Subcutaneous abdominal adipose tissue (tissue), 5 donors: ENCODE measurements at regions not wholly inside any gene's neighbourhood (a gene's known extent, or its start where the extent isn't known, plus 50 kb on each side); places are given as distances from the start of the nearest gene placed in this dataset.
"Not testable (repeated sequence)": the region's sequence is repeated elsewhere in the genome, so short reads cannot be mapped to it uniquely, and the experiment has no call there.

Experiments used
- H3K27ac ChIP-seq: one replicate; pipeline ENCODE4 v1.7.0; 2013; ENCODE audit warnings: low read depth, mild to moderate bottlenecking, inconsistent platforms, low read length, moderate library complexity
- H3K27me3 ChIP-seq, 5 donors: one replicate each; pipeline ENCODE4 v1.7.0; 2013; ENCODE audit warnings: low read length in 5 of 5, inconsistent platforms in 1 of 5; ENCODE audit not compliant: control insufficient read depth in 5 of 5, insufficient read depth in 4 of 5
- H3K36me3 ChIP-seq, 5 donors: one replicate each; pipeline ENCODE4 v1.7.0; 2013; ENCODE audit warnings: low read length in 5 of 5; ENCODE audit not compliant: control insufficient read depth in 5 of 5, insufficient read depth in 5 of 5
- H3K4me1 ChIP-seq, 5 donors: one replicate each; pipeline ENCODE4 v1.7.0; 2013; ENCODE audit warnings: low read length in 5 of 5, mild to moderate bottlenecking in 3 of 5, moderate library complexity in 1 of 5; ENCODE audit not compliant: control insufficient read depth in 5 of 5, insufficient read depth in 5 of 5
- H3K4me3 ChIP-seq, 5 donors: one replicate each; pipeline ENCODE4 v1.7.0; 2013; ENCODE audit warnings: low read length in 5 of 5, low read depth in 1 of 5
- H3K9ac ChIP-seq, 5 donors: one replicate each; pipeline ENCODE4 v1.7.0; 2013; ENCODE audit warnings: low read length in 5 of 5, mild to moderate bottlenecking in 4 of 5, moderate library complexity in 3 of 5
- H3K9me3 ChIP-seq, 5 donors: one replicate each; pipeline ENCODE4 v1.7.0; 2013; ENCODE audit warnings: low read length in 5 of 5; ENCODE audit not compliant: control insufficient read depth in 5 of 5
- donor health status: healthy.
- donor health status: healthy.
- donor health status: healthy.
- donor health status: healthy.
- donor health status: healthy.

- Histone ChIP-seq H3K9ac (no peak overlapping the region), H3K27ac (no peak overlapping the region), H3K36me3 (no peaks in the 10 kb centered on the region), H3K27me3 (no peaks in the 10 kb centered on the region), H3K4me1 (peaks cover 0 to 6% (median 4%) of the 10 kb centered on the region in 5 donors), H3K9me3 (no peaks in the 10 kb centered on the region), H3K4me3 (no peak overlapping the region)
Observed at GRCh38 chr12:22803725-22804124, 178.8 kb downstream of the ETNK1 start.

DNA sequence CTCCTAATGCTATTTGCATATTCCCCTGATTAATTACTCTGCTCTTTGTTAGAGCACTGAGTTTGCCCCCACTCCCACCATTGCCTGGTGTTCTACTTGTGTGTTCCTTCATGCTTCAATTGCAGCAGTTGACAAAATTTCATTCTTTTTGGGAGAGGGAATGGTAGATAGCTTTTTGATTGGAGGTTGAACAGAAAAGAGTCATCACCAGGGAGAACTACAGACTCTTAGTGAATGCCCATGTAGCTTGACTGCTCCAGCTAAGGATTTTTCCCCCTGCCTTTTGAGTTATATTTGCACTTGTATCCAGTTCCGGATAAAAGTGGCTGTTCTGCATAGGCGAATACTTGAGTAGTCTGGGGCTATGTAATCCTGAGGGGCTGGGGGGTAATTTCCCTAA is 183.9 kb downstream of the ETNK1 start:
- no peak overlapping the region for H3K27ac ChIP-seq
- H3K9me3 ChIP-seq = no peaks in the 10 kb centered on the region
- no peaks in the 10 kb centered on the region for H3K36me3 ChIP-seq
- no peak overlapping the region for H3K4me3 ChIP-seq
- no peak overlapping the region for H3K9ac ChIP-seq
- H3K4me1 ChIP-seq = no peaks in the 10 kb centered on the region
- H3K27me3 ChIP-seq = no peaks in the 10 kb centered on the region

DNA sequence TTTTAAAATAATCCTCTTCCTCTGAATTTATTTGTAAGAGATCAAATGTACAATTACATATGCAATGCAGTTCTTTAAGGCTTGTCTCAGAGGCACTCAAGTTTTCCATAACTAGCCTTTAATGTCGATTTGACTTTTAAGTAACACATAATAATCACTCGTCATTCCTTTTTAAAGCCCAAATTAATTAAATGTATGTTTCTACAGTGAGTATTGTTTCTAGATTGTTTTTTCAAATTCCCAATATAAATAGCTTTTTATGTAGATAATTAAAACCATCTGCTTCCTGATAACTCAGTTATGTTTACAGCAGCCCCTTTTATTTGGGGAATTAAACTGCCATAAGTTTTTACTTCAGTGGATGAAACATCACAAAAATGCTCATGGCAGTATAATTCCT is 185.1 kb downstream of the ETNK1 start:
- Histone ChIP-seq H3K9ac (no peak overlapping the region), H3K4me3 (no peak overlapping the region), H3K9me3 (no peaks in the 10 kb centered on the region), H3K4me1 (no peaks in the 10 kb centered on the region), H3K27me3 (no peaks in the 10 kb centered on the region), H3K27ac (no peak overlapping the region), H3K36me3 (no peaks in the 10 kb centered on the region)

- no peak overlapping the region for H3K27ac ChIP-seq
- H3K9me3 ChIP-seq = no peaks in the 10 kb centered on the region
- H3K27me3 ChIP-seq = no peaks in the 10 kb centered on the region
- no peak overlapping the region for H3K4me3 ChIP-seq
- H3K4me1 ChIP-seq = no peaks in the 10 kb centered on the region
- no peaks in the 10 kb centered on the region for H3K36me3 ChIP-seq
- H3K9ac ChIP-seq = no peak overlapping the region
Observed at GRCh38 chr12:22812531-22812930, 187.6 kb downstream of the ETNK1 start.

GRCh38 chr12:22821985-22822384 is 197.0 kb downstream of the ETNK1 start:
- peaks cover 0 to 7% (median 4%) of the 10 kb centered on the region in 5 donors for H3K9me3 ChIP-seq
- H3K36me3 ChIP-seq = no peaks in the 10 kb centered on the region
- H3K27ac ChIP-seq = no peak overlapping the region
- H3K9ac ChIP-seq = no peak overlapping the region
- no peaks in the 10 kb centered on the region for H3K4me1 ChIP-seq
- no peaks in the 10 kb centered on the region for H3K27me3 ChIP-seq
- H3K4me3 ChIP-seq = no peak overlapping the region

GRCh38 chr12:22826026-22826425 is 201.1 kb downstream of the ETNK1 start:
- H3K4me3 ChIP-seq = no peak overlapping the region
- H3K9ac ChIP-seq = no peak overlapping the region
- no peaks in the 10 kb centered on the region for H3K4me1 ChIP-seq
- H3K27me3 ChIP-seq = no peaks in the 10 kb centered on the region
- peaks cover 0 to 7% (median 4%) of the 10 kb centered on the region in 5 donors for H3K9me3 ChIP-seq
- no peak overlapping the region for H3K27ac ChIP-seq
- no peaks in the 10 kb centered on the region for H3K36me3 ChIP-seq

- H3K4me3 ChIP-seq, H3K9ac ChIP-seq, H3K36me3 ChIP-seq, H3K27ac ChIP-seq, H3K9me3 ChIP-seq, H3K4me1 ChIP-seq, H3K27me3 ChIP-seq: not testable (repeated sequence)
Observed at GRCh38 chr12:22826446-22826981, 201.5 kb downstream of the ETNK1 start.

GRCh38 chr12:22828066-22828465 is 203.1 kb downstream of the ETNK1 start:
- H3K36me3 ChIP-seq = no peaks in the 10 kb centered on the region
- H3K9me3 ChIP-seq = no peaks in the 10 kb centered on the region
- H3K4me3 ChIP-seq = no peak overlapping the region
- H3K4me1 ChIP-seq = no peaks in the 10 kb centered on the region
- no peak overlapping the region for H3K27ac ChIP-seq
- H3K27me3 ChIP-seq = no peaks in the 10 kb centered on the region
- H3K9ac ChIP-seq = no peak overlapping the region

- Histone ChIP-seq H3K27ac (no peak overlapping the region), H3K9me3 (no peaks in the 10 kb centered on the region), H3K27me3 (no peaks in the 10 kb centered on the region), H3K9ac (no peak overlapping the region), H3K4me1 (no peaks in the 10 kb centered on the region), H3K36me3 (no peaks in the 10 kb centered on the region), H3K4me3 (no peak overlapping the region)
Observed at GRCh38 chr12:22835431-22835830, 210.5 kb downstream of the ETNK1 start.

DNA sequence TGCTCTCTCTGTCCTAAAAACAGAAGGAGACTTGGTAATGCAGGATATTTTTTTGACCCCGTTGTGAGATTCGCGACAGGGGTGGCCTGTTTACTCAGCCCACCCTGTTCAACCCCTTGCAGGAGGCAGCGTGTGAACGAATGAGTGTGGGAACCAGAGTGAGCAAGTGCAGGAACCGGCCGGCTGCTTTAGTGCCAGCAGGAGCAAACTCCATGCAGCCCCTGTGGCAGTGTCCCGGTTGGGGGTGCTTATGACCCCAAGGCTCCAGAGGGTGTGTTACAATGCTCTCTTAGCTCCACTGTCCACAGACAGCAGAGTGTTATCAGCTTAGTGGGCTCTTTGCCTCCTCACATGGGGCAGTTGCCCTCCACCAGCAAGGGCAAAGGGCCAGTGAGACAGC is 225.2 kb downstream of the ETNK1 start:
- no peaks in the 10 kb centered on the region for H3K4me1 ChIP-seq
- peaks cover 0 to 4% (median 0%) of the 10 kb centered on the region in 5 donors for H3K9me3 ChIP-seq
- no peaks in the 10 kb centered on the region for H3K27me3 ChIP-seq
- no peak overlapping the region for H3K27ac ChIP-seq
- no peak overlapping the region for H3K9ac ChIP-seq
- H3K36me3 ChIP-seq = no peaks in the 10 kb centered on the region
- H3K4me3 ChIP-seq = no peak overlapping the region

DNA sequence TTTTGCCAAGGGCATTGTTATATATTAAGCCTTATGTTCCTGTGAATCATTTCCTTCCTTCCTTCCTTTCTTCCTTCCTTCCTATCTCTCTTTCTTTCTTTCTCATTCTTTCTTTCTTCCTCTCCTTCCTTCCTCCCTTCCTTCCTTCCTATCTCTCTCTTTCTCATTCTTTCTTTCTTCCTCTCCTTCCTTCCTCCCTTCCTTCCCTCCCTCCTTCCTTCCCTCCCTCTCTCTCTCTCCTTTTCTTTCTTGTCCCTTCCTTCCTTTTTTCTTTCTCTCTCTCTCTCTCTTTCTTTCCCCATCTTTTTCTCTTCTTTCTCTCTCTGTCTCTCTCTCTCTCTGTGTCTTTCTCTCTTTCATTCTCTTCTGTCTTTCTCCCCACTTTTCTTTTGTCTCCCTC is 226.6 kb downstream of the ETNK1 start:
- Histone ChIP-seq H3K27ac (no peak overlapping the region), H3K4me1 (no peaks in the 10 kb centered on the region), H3K9ac (no peak overlapping the region), H3K4me3 (no peak overlapping the region), H3K9me3 (no peaks in the 10 kb centered on the region), H3K27me3 (no peaks in the 10 kb centered on the region), H3K36me3 (no peaks in the 10 kb centered on the region)
